WERI-Rb-1 (cell line): ENCODE measurements at regions not wholly inside any gene's neighbourhood (a gene's known extent, or its start where the extent isn't known, plus 50 kb on each side); places are given as distances from the start of the nearest gene placed in this dataset.
A peak's percentile ranks its signal among the peaks of the same experiment; 100 is the strongest.

Experiments
- DNase-seq: peaks from one replicate; pipeline ENCODE4 v3.0.0-alpha.2; 2020
- H3K27ac ChIP-seq: fragments of 250-450 bp; sonication (Bioruptor Pico); 2 replicates; pipeline ENCODE4 v1.5.1; 2020; ENCODE audit warnings: mild to moderate bottlenecking, moderate library complexity
- H3K27me3 ChIP-seq: fragments of 250-450 bp; sonication (Bioruptor Pico); 2 replicates; pipeline ENCODE4 v1.5.1; 2021; ENCODE audit warnings: mild to moderate bottlenecking, low read depth, moderate library complexity; ENCODE audit not compliant: insufficient read depth, severe bottlenecking
- H3K36me3 ChIP-seq: fragments of 250-450 bp; sonication (Bioruptor Pico); 2 replicates; pipeline ENCODE4 v1.5.1; 2020; ENCODE audit warnings: mild to moderate bottlenecking, moderate library complexity
- H3K4me3 ChIP-seq: 2 replicates; pipeline ENCODE4 v1.5.1; 2011; ENCODE audit warnings: low read depth, mild to moderate bottlenecking, control low read depth, low read length
- H3K9me3 ChIP-seq: fragments of 250-450 bp; sonication (Bioruptor Pico); 2 replicates; pipeline ENCODE4 v1.5.1; 2021; ENCODE audit warnings: mild to moderate bottlenecking, moderate library complexity; ENCODE audit not compliant: severe bottlenecking
- TF ChIP-seq, protein P1 (sequence below): IDR thresholded peaks from 2 replicates; pipeline ENCODE4 v1.5.1; 2011; ENCODE audit warnings: low read depth, mild to moderate bottlenecking, control low read depth, inconsistent platforms, low read length

DNA sequence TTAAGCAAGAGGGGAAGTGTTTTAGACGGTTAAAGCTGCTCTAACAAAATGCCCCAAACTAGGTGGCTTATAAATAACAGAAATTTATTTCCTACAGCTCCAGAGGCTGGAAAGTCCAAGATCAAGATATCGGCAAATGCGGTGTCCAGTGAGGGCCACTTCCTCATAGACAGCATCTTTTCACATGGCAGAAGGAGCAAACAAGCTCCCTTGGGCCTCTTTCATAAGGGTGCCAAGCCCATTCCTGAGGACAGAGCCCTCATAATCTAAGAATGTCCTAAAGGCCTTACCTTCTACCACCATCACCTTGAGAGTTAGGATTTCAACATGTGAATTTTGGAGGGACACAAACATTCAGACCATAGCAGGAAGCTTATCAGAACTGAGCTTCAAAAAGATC lies 57.3 kb upstream of the PPP1CB start:
- Histone ChIP-seq H3K4me3 (no peak overlapping the region), H3K27me3 (peaks cover 3% of the 10 kb centered on the region), H3K27ac (no peak overlapping the region), H3K9me3 (no peaks in the 10 kb centered on the region), H3K36me3 (no peaks in the 10 kb centered on the region)
- no peak for DNase-seq
- TF ChIP-seq, protein P1, sequence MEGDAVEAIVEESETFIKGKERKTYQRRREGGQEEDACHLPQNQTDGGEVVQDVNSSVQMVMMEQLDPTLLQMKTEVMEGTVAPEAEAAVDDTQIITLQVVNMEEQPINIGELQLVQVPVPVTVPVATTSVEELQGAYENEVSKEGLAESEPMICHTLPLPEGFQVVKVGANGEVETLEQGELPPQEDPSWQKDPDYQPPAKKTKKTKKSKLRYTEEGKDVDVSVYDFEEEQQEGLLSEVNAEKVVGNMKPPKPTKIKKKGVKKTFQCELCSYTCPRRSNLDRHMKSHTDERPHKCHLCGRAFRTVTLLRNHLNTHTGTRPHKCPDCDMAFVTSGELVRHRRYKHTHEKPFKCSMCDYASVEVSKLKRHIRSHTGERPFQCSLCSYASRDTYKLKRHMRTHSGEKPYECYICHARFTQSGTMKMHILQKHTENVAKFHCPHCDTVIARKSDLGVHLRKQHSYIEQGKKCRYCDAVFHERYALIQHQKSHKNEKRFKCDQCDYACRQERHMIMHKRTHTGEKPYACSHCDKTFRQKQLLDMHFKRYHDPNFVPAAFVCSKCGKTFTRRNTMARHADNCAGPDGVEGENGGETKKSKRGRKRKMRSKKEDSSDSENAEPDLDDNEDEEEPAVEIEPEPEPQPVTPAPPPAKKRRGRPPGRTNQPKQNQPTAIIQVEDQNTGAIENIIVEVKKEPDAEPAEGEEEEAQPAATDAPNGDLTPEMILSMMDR = no peak

DNA sequence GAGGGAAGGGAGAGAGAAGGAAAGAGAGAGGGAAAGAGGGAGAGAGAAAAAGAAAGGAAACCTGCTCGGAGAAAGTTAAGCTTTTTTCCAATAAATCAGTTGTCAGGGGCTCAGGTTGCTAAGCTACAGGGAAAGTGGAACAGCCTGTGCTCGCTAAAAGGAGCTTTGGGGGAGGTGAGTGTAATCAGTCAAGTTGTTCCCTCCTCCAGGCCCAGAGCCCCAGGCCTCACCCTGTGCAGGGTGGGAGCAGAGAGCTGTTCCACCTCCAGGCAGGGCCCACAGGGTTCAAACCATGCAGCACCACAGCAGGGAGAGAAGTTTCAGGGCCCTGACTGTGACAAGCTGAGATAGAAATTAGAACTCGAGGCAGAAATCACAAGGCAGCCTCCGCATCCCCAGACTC lies 56.4 kb upstream of the PPP1CB start:
- Histone ChIP-seq H3K9me3 (no peaks in the 10 kb centered on the region), H3K4me3 (no peak overlapping the region), H3K36me3 (no peaks in the 10 kb centered on the region), H3K27me3 (peaks cover 3% of the 10 kb centered on the region), H3K27ac (no peak overlapping the region)
- TF ChIP-seq, protein P1 = no peak
- peak; percentile 80 for DNase-seq

DNA sequence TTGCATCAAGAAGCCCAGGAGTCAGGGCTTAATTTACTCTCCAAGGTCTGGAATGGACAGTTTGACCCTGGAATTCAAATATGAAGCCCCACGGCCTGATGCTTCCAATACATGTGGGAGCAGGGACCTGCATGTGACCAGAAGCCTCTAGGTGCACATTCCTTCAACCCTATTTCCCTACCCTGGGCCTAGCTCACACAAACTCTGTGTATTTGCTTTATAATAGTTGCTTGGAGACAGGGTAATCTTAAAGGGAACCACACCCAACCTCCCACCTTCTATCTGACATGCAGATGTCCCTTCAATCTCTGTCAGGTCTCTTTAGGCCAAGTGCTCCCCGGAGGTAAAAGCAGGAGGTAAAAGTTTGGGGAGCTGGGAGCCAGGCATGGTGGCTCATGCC lies 55.4 kb upstream of the PPP1CB start:
- H3K9me3 ChIP-seq = no peaks in the 10 kb centered on the region
- H3K27me3 ChIP-seq = peaks cover 3% of the 10 kb centered on the region
- no peak overlapping the region for H3K4me3 ChIP-seq
- DNase-seq = no peak
- H3K36me3 ChIP-seq = no peaks in the 10 kb centered on the region
- H3K27ac ChIP-seq = no peak overlapping the region
- TF ChIP-seq, protein P1 = no peak

DNA sequence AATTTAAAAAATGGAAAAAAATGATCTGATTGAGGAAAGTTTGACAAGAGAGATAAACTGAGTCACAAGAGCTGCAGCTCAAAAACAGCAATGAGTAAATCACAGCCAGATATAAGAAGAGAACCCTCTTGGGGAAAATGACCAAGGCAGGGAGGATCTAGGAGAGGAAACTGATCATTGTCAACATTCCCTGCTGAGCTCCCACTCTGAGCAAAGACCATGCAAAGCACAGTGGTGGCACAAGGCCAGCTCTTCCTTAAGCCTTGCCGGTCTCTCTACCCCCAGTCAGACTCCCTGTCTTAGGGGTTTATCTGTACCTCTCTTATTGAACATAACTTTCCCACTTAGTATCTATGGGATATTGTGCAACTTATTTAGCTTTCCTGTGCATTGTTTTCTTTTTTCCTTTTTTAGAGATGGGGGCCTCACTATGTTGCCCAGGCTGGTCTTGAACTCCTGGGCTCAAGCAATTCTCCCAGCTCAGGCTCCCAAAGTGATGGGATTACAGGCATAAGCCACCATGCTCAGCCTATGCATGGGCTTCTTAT lies 54.0 kb upstream of the PPP1CB start:
- Histone ChIP-seq H3K9me3 (no peaks in the 10 kb centered on the region), H3K4me3 (no peak overlapping the region), H3K27ac (no peak overlapping the region), H3K27me3 (peaks cover 3% of the 10 kb centered on the region), H3K36me3 (no peaks in the 10 kb centered on the region)
- TF ChIP-seq, protein P1 = no peak
- DNase-seq = no peak

DNA sequence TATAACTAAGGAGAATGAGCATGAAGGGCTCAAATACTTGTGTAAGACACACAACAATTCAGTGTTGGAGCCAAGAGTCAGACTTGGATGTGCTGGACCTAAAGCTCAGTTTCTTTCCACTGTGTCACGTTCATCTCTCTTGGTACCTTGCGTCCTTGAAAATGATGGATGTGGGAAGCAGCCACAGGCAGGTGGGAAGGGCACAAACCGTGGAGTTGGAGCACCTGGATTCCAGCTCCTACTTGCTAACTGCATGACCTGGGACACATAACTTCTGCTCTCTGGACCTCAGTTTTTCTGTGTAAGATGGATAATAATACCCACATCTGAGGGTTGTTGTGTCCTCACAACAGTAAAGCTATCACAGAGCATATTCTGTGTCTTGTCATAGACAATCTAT lies 53.1 kb upstream of the PPP1CB start:
- Histone ChIP-seq H3K9me3 (no peaks in the 10 kb centered on the region), H3K4me3 (no peak overlapping the region), H3K27ac (no peak overlapping the region), H3K36me3 (no peaks in the 10 kb centered on the region), H3K27me3 (peaks cover 3% of the 10 kb centered on the region)
- DNase-seq = no peak
- TF ChIP-seq, protein P1 = no peak
